Stimulated activated CD8-positive, alpha-beta memory T cell treated with anti-CD3 and anti-CD28 coated beads, Interleukin-12 subunit alpha, Interleukin-12 subunit beta, amount 100 ng/mL, for 1 hour (primary cell): ENCODE measurements at regions not wholly inside any gene's neighbourhood (a gene's known extent, or its start where the extent isn't known, plus 50 kb on each side); places are given as distances from the start of the nearest gene placed in this dataset.
"Not testable (repeated sequence)": the region's sequence is repeated elsewhere in the genome, so short reads cannot be mapped to it uniquely, and the experiment has no call there.

Experiments used
- DNase-seq: peaks from one replicate; pipeline ENCODE4 v3.0.0-alpha.2; 2020; ENCODE audit warnings: low read depth

GRCh38 chr6:26720663-26721218 is 61.2 kb upstream of the ZNF322 start:
- DNase-seq, result not testable (repeated sequence)

DNA sequence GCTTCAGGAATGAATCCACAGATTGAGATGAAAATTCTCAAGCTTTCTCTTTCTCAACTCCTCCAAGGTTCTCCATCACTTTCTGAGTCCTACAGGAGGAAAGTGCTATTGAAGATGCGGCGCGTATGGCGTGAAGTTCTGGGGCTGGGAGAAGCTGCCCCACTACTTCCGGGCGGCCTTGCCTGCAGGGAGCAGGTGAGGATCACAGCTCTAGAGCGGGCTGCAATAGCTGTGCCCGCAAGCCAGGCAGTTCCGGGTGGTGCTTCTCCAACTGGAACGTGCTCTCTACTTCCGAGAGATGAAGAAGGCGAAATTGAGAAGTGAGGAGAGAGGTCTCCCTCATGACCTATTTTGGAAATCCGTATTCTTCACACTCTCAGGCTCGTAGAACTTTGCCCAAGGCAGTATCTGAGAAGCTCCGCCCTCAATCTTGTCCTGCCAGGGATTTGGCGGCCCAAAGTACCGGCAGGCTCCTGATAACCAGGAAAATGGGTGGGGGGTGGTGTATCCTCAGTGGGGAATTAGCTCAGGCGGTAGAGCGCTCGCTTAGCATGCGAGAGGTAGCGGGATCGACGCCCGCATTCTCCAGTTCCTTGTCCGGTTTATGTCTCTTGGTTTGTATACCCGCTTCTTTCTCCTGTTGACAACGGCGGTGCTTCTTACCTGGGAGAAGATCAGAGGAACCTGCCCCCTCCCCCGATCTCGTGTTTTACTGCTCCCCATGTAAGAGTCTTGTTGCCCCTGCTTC is 70.6 kb upstream of the ZNF322 start:
- DNase-seq, result not testable (repeated sequence)

DNA sequence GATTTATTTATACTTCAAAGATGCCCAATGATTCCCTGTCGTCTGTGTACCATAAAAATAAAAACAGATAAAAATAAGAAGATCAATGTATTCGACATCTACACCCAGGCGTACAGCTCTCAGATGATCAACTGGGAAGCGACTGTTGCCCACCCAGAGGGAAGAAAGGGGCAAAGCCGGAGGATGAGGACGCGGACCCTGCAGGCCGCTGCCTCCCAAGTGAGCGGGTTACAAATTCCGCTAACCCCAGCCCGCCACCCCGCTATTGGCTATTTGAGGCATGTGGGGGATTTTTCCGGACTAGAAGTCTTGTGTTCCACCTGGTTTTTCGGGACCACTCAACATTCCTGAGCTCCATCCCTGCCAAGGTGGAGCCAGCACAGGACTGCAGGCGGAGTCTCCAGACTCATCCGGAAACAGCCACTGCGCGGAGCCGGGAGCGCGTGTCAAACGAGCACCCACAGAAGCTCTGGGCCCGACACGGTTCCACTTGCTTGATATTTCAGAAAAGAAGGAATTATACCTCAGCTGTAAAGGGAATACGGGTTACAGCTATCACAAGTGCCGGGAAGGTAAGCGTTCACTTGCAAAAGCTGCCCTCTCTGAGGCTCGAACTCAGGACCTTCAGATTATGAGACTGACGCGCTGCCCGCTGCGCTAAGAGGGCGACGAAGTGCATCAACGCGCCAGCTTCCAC is 75.4 kb upstream of the ZNF322 start:
- not testable (repeated sequence) for DNase-seq

DNA sequence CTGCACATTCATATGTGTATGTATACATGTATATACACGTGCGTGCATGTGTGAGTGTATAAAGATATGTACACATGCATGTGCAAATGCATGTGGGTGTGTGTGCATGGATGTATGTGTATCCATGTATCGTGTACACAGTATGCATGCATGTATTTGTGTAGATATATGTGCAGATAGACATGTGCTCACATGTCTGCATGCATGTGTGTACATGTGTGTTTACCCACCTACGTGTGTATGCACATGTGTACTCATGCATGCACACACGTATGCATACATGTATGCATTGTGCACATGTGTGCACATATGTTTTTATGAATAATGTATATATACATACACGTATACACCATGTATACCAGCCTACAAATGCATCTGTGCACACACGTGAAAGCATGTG is 80.3 kb upstream of the ZNF322 start:
- no peak for DNase-seq

DNA sequence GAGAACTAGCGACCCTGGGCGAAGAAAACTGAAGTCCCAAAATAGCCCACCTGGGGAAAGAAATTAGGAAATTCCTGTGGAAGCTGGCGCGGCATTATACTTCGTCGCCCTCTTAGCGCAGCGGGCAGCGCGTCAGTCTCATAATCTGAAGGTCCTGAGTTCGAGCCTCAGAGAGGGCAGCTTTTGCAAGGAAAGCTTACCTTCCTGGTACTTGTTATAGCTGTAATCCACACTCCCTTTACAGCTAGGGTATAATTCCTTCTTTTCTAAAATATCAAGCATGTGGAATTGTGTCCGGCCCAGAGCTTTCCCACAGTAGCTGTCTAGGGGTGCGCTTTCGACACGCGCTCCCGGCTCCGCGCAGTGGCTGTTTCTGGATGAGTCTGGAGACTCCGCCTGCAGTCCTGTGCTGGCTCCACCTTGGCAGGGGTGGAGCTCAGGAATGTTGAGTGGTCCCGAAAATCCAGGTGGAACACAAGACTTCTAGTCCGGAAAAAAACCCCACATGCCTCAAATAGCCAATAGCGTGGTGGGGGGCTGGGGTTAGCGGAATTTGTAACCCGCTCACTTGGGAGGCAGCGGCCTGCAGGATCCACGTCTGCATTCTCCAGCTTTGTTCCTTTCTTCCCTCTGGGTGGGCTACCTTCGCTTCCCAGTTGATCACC is 83.7 kb upstream of the ZNF322 start:
- DNase-seq, result no peak

DNA sequence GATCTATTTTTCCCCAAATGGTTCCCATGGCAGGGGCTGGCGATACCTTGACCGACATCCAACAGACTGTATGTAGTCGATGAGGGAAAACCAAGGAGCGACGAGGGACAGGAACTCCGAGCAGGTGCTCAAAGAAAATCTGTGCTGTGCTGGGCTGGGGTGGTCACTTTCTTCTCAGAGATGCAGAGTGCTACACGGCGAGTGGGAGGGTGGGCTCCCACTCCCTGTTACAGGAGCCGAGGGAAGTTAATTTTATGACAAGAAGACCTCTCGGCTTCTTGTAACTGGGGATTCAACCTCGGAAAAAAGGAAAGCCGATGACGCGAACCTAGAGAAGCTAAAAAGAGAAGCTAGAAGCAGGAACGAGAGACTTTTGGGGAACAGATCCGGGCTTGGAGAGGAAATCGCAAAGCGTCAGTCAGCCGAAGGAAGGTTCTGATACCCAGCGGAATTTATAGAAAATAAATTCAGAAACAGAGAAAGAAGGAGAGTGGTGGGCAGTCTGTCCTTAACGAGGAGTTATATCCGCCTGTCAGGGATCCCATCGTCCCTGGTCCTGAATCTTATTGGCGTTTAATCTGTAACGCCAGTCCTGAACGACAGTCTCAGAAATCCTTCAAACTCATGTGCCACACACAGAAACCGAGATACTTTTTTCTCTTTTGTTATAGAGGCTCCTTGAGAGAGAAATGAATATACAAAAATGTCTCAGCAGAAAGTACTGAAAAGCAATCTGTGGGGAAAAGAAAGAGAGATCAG is 84.6 kb upstream of the ZNF322 start:
- DNase-seq, result no peak

DNA sequence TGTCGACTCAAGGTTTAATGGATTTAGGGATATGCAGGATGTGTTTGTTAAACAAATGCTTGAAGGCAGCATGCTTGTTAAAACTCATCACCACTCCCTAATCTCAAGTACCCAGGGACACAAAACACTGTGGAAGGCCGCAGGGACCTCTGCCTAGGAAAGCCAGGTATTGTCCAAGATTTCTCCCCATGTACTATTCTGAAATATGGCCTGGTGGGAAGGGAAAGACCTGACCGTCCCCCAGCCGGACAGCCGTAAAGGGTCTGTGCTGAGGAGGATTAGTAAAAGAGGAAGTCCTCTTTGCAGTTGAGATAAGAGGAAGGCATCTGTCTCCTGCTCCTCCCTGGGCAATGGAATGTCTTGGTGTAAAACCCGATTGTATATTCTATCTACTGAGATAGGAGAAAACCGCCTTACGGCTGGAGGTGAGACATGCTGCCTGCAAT is 85.3 kb upstream of the ZNF322 start:
- DNase-seq, result not testable (repeated sequence)

- DNase-seq, result not testable (repeated sequence)
Measured at GRCh38 chr6:26745964-26746363, 86.4 kb upstream of the ZNF322 start.

DNA sequence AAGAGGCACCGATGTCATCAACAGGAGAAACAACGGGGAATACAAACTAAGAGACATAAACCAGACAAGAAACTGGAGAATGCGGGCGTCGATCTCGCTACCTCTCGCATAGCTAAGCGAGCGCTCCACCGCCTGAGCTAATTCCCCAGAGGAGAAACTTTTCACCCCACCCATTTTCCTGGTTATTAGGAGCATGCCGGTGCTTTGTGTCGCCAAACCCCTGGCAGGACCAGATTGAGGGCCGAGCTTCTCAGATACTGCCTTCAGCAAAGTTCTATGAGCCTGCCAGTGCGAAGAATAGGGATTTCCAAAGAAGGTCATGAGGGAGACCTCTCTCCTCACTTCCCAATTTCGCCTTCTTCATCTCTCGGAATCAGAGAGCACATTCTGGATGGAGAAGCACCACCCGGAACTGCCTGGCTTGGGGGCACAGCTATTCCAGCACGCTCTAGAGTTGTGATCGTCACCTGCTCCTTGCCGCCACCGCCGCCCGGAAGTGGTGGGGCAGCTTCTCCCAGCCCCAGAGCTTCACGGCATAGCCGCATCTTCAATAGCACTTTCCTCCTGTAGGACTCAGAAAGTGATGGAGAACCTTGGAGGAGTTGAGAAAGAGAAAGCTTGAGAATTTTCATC is 89.7 kb upstream of the ZNF322 start:
- not testable (repeated sequence) for DNase-seq

- DNase-seq, result not testable (repeated sequence)
Measured at GRCh38 chr6:26749759-26750126, 90.2 kb upstream of the ZNF322 start.

- no peak for DNase-seq
Measured at GRCh38 chr6:26754212-26754611, 94.7 kb upstream of the ZNF322 start.

- not testable (repeated sequence) for DNase-seq
Measured at GRCh38 chr6:26754801-26755200, 95.3 kb upstream of the ZNF322 start.

DNA sequence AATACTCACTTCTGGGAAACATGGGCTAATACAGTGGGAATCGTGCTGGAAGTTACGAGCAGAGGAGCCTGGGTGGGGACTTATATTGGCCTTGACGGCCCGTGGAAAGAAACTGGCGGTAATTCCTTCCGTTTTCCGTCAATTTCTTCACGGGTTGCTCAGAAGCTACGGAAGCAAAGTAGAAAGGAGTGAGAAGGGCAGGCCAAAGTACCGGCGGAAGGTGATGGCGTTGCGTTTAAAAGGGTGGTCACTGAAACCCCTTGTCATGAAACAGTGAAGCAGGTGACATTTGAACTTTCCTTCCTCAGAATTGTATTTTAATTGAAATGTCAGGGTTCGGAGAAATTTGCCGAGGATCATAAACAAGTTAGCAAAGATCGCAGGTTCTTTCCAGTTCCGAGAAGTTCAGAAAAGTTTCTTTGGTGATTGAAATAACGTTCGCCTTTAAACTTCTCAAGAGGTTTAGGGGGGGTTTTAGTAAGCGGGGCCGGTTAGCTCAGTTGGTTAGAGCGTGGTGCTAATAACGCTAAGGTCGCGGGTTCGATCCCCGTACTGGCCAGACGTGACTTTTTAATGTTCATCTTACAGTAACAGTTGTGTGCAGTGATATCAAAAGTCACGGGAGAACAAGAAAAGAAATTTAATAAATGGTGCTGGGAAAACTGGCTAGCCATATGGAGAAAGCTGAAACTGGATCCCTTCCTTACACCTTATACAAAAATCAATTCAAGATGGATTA is 96.7 kb upstream of the ZNF322 start:
- not testable (repeated sequence) for DNase-seq

DNA sequence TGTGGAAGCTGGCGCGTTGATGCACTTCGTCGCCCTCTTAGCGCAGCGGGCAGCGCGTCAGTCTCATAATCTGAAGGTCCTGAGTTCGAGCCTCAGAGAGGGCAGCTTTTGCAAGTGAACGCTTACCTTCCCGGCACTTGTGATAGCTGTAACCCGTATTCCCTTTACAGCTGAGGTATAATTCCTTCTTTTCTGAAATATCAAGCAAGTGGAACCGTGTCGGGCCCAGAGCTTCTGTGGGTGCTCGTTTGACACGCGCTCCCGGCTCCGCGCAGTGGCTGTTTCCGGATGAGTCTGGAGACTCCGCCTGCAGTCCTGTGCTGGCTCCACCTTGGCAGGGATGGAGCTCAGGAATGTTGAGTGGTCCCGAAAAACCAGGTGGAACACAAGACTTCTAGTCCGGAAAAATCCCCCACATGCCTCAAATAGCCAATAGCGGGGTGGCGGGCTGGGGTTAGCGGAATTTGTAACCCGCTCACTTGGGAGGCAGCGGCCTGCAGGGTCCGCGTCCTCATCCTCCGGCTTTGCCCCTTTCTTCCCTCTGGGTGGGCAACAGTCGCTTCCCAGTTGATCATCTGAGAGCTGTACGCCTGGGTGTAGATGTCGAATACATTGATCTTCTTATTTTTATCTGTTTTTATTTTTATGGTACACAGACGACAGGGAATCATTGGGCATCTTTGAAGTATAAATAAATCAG is 106.8 kb upstream of the ZNF322 start:
- DNase-seq, result not testable (repeated sequence)

GRCh38 chr6:26770941-26771666 is 111.6 kb upstream of the ZNF322 start:
- not testable (repeated sequence) for DNase-seq

- not testable (repeated sequence) for DNase-seq
Measured at GRCh38 chr6:26773414-26773813, 113.9 kb upstream of the ZNF322 start.

DNA sequence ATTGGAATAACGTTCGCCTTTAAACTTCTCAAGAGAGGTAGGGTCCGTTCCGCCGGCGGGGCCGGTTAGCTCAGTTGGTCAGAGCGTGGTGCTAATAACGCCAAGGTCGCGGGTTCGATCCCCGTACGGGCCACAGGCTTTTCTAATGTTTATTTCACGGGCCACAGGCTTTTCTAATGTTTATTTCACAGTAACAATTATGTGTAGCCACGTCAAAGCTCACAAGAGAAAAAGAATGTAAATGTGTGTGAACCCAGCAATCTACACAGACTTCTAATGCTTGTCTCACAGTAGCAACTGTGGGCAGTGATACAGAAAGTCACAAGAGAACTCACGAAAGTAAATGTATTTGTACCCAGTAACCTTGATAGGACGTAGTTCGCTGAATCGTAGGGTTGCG is 121.0 kb upstream of the ZNF322 start:
- DNase-seq, result not testable (repeated sequence)

GRCh38 chr6:26795474-26796307 is 136.1 kb upstream of the ZNF322 start:
- DNase-seq, result not testable (repeated sequence)
